Neural cell (in vitro differentiated cells): ENCODE measurements at regions not wholly inside any gene's neighbourhood (a gene's known extent, or its start where the extent isn't known, plus 50 kb on each side); places are given as distances from the start of the nearest gene placed in this dataset.

Source experiments
- POLR2AphosphoS5 ChIP-seq: IDR thresholded peaks from 2 replicates; pipeline ENCODE4 v1.6.1; 2012
- TF ChIP-seq, protein P1 (sequence below): fragments of 450-650 bp; IDR thresholded peaks from 2 replicates; pipeline ENCODE4 v1.5.1; 2014; ENCODE audit warnings: antibody characterized with exemption, mild to moderate bottlenecking, moderate library complexity; ENCODE audit not compliant: poor library complexity, severe bottlenecking
- TF ChIP-seq, protein P2 (sequence below): IDR thresholded peaks from 2 replicates; pipeline ENCODE4 v1.6.1; 2012; ENCODE audit warnings: borderline replicate concordance

DNA sequence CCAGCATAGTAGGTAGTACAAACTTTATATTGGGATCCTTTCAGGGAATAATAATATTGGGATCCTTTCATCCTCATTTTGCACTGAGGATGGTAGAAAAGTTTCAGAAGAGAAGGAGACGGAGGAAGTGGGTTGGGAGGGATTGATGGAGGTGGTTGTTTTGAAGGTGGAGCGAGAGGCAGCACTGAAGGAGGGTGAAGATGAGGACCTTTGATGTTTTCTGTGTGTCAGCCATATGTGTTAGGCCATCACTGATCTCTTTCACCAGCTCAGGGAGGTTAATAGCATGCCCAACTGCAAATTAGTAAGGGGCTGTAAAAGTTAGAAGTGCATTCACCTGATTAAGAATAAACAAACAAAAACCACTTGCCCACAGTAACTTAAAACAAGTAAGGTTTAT, 275.5 kb upstream of the B3GAT1 start:
- TF ChIP-seq, protein P1, sequence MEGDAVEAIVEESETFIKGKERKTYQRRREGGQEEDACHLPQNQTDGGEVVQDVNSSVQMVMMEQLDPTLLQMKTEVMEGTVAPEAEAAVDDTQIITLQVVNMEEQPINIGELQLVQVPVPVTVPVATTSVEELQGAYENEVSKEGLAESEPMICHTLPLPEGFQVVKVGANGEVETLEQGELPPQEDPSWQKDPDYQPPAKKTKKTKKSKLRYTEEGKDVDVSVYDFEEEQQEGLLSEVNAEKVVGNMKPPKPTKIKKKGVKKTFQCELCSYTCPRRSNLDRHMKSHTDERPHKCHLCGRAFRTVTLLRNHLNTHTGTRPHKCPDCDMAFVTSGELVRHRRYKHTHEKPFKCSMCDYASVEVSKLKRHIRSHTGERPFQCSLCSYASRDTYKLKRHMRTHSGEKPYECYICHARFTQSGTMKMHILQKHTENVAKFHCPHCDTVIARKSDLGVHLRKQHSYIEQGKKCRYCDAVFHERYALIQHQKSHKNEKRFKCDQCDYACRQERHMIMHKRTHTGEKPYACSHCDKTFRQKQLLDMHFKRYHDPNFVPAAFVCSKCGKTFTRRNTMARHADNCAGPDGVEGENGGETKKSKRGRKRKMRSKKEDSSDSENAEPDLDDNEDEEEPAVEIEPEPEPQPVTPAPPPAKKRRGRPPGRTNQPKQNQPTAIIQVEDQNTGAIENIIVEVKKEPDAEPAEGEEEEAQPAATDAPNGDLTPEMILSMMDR = no peak
- no peak for TF ChIP-seq POLR2AphosphoS5
- TF ChIP-seq, protein P2, sequence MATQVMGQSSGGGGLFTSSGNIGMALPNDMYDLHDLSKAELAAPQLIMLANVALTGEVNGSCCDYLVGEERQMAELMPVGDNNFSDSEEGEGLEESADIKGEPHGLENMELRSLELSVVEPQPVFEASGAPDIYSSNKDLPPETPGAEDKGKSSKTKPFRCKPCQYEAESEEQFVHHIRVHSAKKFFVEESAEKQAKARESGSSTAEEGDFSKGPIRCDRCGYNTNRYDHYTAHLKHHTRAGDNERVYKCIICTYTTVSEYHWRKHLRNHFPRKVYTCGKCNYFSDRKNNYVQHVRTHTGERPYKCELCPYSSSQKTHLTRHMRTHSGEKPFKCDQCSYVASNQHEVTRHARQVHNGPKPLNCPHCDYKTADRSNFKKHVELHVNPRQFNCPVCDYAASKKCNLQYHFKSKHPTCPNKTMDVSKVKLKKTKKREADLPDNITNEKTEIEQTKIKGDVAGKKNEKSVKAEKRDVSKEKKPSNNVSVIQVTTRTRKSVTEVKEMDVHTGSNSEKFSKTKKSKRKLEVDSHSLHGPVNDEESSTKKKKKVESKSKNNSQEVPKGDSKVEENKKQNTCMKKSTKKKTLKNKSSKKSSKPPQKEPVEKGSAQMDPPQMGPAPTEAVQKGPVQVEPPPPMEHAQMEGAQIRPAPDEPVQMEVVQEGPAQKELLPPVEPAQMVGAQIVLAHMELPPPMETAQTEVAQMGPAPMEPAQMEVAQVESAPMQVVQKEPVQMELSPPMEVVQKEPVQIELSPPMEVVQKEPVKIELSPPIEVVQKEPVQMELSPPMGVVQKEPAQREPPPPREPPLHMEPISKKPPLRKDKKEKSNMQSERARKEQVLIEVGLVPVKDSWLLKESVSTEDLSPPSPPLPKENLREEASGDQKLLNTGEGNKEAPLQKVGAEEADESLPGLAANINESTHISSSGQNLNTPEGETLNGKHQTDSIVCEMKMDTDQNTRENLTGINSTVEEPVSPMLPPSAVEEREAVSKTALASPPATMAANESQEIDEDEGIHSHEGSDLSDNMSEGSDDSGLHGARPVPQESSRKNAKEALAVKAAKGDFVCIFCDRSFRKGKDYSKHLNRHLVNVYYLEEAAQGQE = no peak
